Endothelial cell of umbilical vein (primary cell): ENCODE measurements at regions not wholly inside any gene's neighbourhood (a gene's known extent, or its start where the extent isn't known, plus 50 kb on each side); places are given as distances from the start of the nearest gene placed in this dataset.

ENCODE experiments used
- CTCF ChIP-seq, 2 donors: IDR thresholded peaks; 1 replicate in 1 of 2; 2 replicates in 1 of 2; pipeline ENCODE4 v1.5.1; 2011; ENCODE audit warnings: low read length in 2 of 2, mild to moderate bottlenecking in 2 of 2, moderate library complexity in 2 of 2, control low read depth in 1 of 2, inconsistent platforms in 1 of 2, low read depth in 1 of 2; ENCODE audit not compliant: insufficient read depth in 1 of 2; ENCODE audit errors: extremely low read depth in 1 of 2
- EZH2 ChIP-seq: IDR thresholded peaks from 2 replicates; pipeline ENCODE4 v1.6.1; 2012; ENCODE audit warnings: borderline replicate concordance, low read depth, mild to moderate bottlenecking, moderate library complexity, low read length, inconsistent platforms; ENCODE audit not compliant: severe bottlenecking
- FOS ChIP-seq: IDR thresholded peaks from 2 replicates; pipeline ENCODE4 v1.6.1; 2011; ENCODE audit warnings: mild to moderate bottlenecking, low read length, moderate library complexity, borderline replicate concordance; ENCODE audit not compliant: insufficient read depth
- GATA2 ChIP-seq: IDR thresholded peaks from 2 replicates; pipeline ENCODE4 v1.7.0; 2011; ENCODE audit warnings: low read depth, mild to moderate bottlenecking, moderate library complexity, mixed read lengths, low read length; ENCODE audit not compliant: insufficient read length, insufficient read depth
- JUN ChIP-seq: IDR thresholded peaks from 2 replicates; pipeline ENCODE4 v1.6.1; 2011; ENCODE audit warnings: borderline replicate concordance, low read depth; ENCODE audit not compliant: insufficient read length, insufficient read depth
- MAX ChIP-seq: IDR thresholded peaks from 2 replicates; pipeline ENCODE4 v1.6.1; 2011; ENCODE audit not compliant: insufficient read depth, insufficient read length
- MYC ChIP-seq: IDR thresholded peaks from one replicate; pipeline ENCODE4 v1.6.1; 2011; ENCODE audit warnings: mild to moderate bottlenecking, low read depth, low read length
- POLR2A ChIP-seq: IDR thresholded peaks from 2 replicates; pipeline ENCODE4 v1.6.1; 2012; ENCODE audit warnings: low read depth, mild to moderate bottlenecking, control low read depth, low read length
- POLR2AphosphoS5 ChIP-seq: IDR thresholded peaks from 2 replicates; pipeline ENCODE4 v1.6.1; 2012; ENCODE audit warnings: low read depth, mild to moderate bottlenecking, control low read depth, low read length, moderate library complexity; ENCODE audit not compliant: insufficient read depth

DNA sequence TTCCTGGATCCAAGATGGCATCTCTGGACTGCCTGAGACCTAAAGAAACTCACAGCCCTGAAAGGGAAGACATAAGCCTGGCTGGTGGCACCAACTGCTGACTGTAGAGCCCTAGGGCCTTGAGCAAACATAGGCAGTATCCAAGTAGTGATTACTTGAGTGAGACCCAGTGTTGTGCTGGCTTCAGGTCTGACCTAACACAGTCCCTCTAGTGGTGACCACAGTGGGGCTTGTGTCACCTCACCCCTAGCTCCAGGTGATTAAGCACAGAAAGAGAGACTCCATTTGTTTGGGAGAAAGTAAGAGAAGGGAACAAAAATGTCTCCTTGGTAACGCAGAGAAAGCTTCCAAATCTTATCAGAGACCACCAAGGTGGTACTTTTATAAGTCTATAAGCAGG lies 496.3 kb upstream of the HTR2C start:
- no peak for TF ChIP-seq CTCF (IDR thresholded peaks at IDR 0.05; ENCODE audit: extremely low read depth in 1 of 2, insufficient read depth in 1 of 2, low read depth in 1 of 2, low read length in 2 of 2)
- TF ChIP-seq MAX: no peak
- TF ChIP-seq EZH2: no peak
- TF ChIP-seq POLR2AphosphoS5: no peak
- TF ChIP-seq POLR2A: no peak
- no peak for TF ChIP-seq MYC
- no peak for TF ChIP-seq FOS
- TF ChIP-seq JUN: no peak
- TF ChIP-seq GATA2: no peak
